NCI-H1436 (cell line): ENCODE measurements at regions not wholly inside any gene's neighbourhood (a gene's known extent, or its start where the extent isn't known, plus 50 kb on each side); places are given as distances from the start of the nearest gene placed in this dataset.
"Not testable (repeated sequence)": the region's sequence is repeated elsewhere in the genome, so short reads cannot be mapped to it uniquely, and the experiment has no call there.

Source experiments
- DNase-seq: peaks from one replicate; lab custom pipeline; 2025; lab: John Stamatoyannopoulos, UW

- DNase-seq = no peak
Measured at GRCh38 chr3:64806668-64807605, 119.1 kb upstream of the ADAMTS9 start.

DNA sequence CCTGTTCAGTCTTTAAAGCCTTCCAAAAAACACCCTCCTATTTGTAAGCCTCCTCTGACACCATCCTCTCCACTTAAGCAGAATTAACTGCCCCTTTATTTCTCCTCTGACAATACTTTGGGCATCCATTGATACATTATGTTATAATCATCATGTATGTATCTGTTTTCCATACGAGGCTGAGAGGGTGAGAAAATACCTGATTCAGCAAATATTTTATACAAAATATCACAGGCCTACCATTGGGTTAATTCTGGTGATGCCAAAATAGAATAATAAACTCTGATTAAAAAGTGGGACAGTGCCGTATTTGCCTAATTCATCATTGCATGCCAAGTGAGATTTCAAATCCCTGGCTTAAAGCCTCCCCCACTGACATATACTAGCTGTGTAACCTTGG is 118.2 kb upstream of the ADAMTS9 start:
- DNase-seq = no peak

DNA sequence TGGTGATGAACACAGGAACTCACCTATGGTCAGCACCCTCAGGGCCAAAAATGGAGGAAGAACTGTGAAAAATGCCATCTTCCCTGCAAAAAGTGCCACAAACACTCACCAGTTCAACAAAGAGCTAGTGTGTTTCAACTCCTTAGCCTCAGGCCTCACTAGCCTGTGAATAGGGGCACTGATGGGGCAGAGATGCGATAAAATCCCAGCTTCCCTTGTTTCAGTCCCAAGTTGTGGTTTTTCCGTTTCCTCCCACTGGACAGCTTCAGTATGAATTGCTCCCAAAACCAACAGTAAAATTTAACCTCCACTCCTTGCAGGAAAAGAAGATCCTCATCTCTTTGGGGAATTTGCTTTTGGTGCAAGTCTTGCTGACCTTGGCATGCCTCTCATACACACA is 117.4 kb upstream of the ADAMTS9 start:
- no peak for DNase-seq

DNA sequence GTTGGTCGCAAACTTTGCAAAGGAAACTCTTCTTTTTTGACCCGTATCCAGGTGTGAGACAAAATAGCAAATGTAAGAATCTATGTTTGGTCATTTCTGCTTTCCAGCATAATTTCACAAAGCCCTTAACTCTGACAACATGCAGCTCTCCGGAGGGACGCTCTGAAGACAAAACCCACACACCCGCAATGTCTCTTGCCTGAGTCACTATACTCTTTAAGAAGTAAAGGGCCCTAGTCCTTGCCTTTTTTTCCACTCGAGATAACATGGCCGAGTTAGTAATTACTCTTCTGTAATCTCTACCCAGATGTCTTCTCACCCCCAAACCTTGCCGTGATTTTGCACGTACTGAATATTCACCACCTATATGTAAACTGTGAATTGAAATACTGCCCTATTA is 115.7 kb upstream of the ADAMTS9 start:
- DNase-seq = no peak

- no peak for DNase-seq
Measured at GRCh38 chr3:64802460-64802859, 114.7 kb upstream of the ADAMTS9 start.

DNA sequence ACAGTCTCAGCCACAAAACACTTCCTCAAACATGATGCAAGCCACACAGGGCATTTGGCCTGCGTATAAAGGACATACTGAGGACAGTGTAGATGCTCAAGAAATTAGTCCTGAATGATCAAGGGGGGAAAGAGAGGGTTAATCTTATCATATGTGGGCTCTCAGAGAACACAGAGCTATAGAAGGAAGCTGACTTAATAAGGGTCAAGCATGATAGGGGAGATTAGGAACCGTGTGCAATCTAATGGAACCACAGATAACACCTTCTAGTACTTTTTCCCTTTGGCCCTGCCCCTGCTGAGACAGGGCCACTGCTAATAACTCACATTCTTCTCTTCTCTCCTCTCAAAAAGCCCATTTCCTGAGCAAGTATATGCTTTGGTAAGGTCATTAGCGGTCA is 114.1 kb upstream of the ADAMTS9 start:
- no peak for DNase-seq

DNA sequence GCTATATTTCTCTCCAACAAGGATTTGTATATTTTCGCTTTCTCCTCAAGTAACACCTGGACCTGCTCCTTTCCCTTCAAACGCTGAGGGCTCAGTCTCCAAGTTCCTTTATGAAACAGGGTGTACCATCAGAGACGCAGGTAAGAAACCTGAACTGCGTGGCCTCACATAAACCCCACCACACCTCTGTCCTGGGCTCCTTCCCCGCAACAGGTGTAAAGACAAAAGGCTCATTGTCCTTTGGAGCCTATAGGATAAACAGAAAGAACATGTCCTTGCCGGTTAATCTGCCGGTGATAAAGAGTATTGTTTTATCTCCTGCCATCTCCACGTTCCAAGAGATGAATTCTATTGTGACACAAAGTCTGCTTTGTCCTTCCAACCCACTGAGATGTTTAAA is 111.8 kb upstream of the ADAMTS9 start:
- DNase-seq = no peak

DNA sequence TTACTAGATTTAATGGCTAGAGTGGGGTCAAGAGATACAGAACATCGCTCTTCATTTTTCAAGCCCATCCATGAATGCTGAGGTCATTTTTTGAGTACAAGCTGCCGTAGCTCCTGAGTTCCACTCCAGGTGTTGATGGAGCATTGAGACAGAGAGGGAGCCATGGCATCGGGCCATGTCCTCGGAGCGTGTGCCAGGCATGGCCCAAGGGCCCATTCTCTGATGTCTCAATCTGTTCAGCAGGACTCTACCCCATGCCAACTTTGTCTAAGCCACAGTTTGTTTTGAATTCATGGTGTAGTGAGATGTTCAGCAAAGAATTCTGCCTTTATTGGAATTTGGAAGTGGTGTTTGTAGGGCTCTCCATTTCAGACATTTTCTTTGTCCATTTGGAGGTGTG is 110.5 kb upstream of the ADAMTS9 start:
- DNase-seq = no peak

DNA sequence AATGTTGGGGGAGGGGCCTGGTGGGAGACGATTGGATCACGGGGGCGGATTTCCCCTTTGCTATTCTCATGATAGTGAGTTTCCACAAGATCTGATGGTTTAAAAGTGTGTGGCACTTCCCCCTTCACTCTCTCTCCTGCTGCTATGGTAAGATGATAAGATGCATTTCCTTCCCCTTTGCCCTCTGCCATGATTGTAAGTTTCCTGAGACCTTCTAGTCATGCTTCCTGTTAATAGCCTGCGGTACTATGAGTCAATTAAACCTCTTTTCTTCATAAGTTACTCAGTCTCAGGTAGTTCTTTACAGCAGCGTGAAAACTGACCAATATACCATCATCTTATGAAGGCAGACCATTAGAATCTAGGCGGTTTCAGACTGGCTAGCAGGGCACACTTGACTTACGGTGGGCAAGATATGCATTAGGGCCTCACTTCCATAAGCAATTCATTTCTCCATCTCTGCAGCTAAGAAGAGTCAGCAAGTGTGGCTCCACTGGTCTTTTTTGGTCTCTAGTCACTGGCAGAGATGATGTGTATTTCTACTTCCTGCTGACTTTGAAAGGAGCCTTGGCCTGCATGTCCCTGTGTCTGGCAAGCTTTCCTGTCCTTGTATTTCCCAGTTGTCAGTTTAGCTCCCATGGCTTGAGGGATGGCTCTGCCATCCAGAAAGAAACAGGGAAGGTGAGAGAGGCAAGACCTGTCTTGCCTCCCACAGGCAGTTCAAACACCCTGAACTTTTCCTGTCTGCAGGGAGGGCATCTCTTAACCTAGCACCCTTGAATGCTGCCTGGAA is 109.0 kb upstream of the ADAMTS9 start:
- DNase-seq = no peak

GRCh38 chr3:64792445-64792844 is 104.6 kb upstream of the ADAMTS9 start:
- no peak for DNase-seq

- DNase-seq = no peak
Measured at GRCh38 chr3:64789111-64789510, 101.3 kb upstream of the ADAMTS9 start.

GRCh38 chr3:64783200-64783599 is 95.4 kb upstream of the ADAMTS9 start:
- no peak for DNase-seq

- DNase-seq = not testable (repeated sequence)
Measured at GRCh38 chr3:64780923-64781322, 93.1 kb upstream of the ADAMTS9 start.

GRCh38 chr3:64773137-64773536 is 85.3 kb upstream of the ADAMTS9 start:
- DNase-seq = no peak

- DNase-seq = no peak
Measured at GRCh38 chr3:64766440-64766839, 78.6 kb upstream of the ADAMTS9 start.

- DNase-seq = no peak
Measured at GRCh38 chr3:64765947-64766346, 78.1 kb upstream of the ADAMTS9 start.

- DNase-seq = no peak
Measured at GRCh38 chr3:64764386-64764929, 76.7 kb upstream of the ADAMTS9 start.

DNA sequence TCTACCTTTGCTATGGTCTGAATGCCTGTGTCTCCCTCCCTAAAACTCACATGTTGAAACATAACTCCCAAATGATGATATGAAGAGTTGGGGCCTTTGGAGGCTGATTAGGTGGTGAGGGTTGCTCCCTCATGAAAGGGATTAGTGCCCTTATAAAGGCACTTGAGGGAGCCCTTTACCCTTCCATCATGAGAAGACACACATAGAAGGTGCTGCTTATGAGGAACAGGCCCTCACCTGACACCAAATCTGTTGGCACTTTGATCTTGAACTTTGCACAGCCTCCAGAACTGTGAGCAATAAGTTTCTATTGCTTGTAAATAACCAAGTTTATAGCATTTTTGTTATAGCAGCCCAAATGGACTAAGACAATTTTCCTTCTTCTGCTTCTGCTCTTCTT is 76.2 kb upstream of the ADAMTS9 start:
- DNase-seq = no peak

GRCh38 chr3:64761729-64762128 is 73.9 kb upstream of the ADAMTS9 start:
- DNase-seq = no peak

GRCh38 chr3:64760258-64760657 is 72.5 kb upstream of the ADAMTS9 start:
- no peak for DNase-seq

GRCh38 chr3:64759811-64760210 is 72.0 kb upstream of the ADAMTS9 start:
- DNase-seq = no peak

GRCh38 chr3:64756398-64756986 is 68.7 kb upstream of the ADAMTS9 start:
- no peak for DNase-seq
